Inflammatory macrophage (primary cell): ENCODE measurements at regions not wholly inside any gene's neighbourhood (a gene's known extent, or its start where the extent isn't known, plus 50 kb on each side); places are given as distances from the start of the nearest gene placed in this dataset.

Source experiments
- DNase-seq, 2 donors: peaks; one replicate each; pipeline ENCODE4 v3.0.0-alpha.2; 2020 to 2022

DNA sequence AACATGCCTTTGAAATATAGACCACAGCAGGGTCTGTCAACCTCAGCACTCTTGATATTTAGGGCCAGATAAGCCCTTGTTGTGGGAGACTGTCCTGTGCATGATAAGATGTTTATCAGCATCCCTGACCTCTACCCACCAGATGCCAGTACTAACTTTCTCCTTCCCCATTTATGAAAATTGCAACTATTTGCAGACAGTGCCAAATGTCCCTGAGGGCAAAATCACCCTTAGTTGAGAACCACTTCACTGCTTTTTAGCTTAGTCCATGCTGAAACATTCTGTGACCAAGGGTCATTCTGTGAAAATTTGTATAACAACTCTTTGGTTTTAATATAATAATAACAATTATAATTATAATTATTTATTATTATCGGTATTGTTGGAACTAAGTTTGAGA is 1032.4 kb downstream of the MCTP2 start:
- no peak for DNase-seq

DNA sequence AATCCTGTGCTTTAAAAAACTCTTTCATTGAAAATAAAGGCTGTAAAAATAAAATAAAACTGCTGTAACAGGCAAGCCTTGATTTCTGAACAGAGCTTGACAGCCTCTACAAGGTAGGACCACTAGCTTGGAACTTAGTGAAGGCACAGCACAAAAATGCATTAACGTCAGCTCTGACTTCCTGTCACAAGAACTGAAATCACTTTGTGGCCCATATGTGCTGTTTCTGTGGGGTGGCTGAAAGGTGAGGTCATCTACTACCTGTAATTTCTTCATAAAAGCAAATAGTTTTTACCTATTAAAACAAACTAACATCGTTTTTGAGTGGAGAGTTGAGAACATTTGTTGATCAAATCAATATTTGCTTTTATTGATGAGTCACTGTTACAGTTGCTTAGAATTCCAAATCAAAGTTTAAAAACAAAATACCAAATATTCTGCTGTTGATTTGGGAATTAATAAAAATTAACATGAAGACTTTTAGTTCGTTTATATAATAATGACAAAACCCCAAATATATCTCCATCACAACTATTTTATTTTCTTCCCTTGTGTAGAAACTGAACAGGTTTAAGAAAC is 1034.1 kb downstream of the MCTP2 start:
- no peak for DNase-seq

DNA sequence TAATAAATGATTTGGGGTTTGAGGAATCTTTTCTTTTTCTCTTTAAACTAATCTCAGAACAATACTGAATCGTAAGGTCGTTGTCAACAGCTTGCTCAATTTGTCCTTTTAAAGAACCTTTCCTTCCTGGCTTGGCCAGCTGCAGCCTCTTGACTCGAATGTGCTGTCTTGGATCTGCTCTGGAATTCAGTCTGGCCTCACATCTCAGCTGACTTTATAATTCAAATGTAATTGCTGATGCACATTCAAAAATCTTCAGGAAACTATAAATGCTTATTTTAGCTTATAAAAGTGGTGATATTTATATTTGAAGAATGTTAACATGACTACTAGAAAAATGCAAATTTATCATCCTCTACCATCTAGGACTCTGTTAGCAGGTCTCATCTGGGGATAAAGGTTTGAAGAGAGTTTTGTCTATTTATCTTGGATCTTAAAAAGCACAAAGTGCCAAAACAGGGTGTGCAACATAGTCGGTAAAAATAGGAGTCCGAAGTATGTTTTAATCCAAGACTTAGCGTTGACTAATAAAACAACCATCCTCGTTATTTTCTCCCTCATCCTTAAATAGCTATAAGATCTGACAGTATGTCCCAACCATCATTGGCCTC is 1035.2 kb downstream of the MCTP2 start:
- DNase-seq, result no peak

DNA sequence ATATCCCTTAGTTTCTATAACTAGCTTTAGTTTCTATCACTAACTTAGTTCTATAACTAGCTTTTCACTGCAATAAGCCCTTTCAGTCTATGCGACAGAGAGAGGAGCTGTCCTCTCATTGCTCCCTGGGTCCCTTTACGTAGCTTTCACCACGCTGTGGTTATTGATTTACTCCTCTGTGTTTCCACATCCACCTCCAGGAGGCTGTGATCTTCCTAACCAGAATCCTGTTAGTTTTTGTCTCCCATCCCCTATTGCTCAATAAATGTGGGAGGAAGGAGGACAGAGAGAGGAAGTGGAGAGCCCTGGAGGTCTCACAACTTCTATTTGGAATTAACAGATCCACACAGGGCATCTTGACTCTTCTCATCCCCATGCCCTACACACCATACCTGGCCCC is 1036.1 kb downstream of the MCTP2 start:
- no peak for DNase-seq

DNA sequence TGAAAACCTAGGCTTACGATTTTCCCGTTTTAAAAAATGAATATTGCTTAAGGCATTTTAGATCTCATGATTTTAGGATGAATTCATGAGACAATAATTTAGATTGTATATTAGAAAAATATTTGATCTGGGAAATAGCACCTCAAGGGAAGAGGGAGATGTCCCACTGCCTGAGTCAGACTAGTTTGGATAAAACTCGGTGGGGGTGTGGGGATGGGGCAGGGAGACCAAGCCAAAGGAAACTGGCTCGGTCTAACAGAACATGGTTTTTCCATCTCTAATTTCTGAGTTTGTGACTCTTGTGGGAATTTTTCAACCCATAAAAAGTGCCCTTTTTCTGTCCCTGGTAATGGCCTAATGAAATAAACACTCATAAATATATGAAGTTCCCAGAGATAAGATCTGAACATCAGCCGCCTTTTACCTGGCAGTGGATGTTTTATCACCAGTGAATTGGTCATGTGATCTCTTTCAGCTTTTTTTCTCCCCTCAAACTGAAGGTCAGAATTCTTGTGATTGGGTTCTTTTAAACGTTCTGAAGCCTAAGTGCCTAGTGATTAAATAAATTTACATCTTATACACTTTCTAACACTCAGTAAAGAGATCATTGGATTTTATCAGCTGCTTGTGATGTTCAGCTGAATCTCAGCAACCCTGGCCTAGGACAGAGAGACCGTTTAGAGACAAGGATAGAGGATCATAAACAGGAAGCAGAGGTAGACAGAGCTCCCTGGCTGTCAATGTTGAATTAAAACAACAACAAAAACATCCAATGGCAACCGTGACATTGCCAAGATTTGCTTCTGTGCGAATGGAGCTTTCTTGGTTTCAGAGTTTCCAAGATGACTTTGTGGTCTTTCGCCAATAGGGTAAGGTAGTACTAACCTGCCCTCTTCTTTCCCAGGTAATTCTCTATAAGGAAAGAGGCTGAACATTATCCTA is 1038.2 kb downstream of the MCTP2 start:
- DNase-seq, result no peak

DNA sequence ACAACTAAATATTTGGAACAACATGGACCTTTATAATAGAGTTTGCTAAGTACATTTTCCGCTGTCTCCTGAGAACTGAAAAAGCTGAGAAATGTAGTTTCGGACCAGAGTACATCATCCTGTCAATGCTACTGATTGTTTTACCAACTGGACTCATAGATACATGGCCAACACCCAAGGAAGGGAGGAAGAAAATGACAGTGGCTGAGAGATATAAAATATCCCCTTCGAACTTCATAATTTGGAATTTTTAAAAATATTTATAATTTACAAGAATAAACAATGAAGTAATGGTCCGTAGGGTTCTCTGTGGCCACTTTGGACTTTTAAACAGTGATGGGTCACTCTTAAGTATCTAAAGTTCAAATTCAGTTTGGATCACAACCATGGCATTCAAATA is 1042.7 kb downstream of the MCTP2 start:
- no peak for DNase-seq

DNA sequence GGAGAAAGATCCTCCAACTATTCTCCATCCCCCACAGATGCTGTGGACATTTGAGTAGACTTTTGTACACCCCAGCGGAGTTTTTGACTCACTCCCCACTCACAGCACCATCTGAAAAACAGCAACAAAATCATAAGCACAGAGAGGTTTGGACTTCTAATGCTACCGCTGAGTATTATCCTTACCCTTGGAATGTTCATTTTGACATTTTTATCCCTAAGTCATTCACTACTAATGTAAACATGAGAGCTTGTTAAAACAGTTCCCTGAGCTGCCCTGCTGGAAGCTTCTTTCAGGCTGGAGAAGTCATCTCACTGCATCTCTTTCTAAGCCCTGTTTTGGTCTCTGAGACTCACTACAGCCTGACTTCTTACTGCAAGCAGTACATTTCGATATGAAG is 1045.9 kb downstream of the MCTP2 start:
- no peak for DNase-seq

DNA sequence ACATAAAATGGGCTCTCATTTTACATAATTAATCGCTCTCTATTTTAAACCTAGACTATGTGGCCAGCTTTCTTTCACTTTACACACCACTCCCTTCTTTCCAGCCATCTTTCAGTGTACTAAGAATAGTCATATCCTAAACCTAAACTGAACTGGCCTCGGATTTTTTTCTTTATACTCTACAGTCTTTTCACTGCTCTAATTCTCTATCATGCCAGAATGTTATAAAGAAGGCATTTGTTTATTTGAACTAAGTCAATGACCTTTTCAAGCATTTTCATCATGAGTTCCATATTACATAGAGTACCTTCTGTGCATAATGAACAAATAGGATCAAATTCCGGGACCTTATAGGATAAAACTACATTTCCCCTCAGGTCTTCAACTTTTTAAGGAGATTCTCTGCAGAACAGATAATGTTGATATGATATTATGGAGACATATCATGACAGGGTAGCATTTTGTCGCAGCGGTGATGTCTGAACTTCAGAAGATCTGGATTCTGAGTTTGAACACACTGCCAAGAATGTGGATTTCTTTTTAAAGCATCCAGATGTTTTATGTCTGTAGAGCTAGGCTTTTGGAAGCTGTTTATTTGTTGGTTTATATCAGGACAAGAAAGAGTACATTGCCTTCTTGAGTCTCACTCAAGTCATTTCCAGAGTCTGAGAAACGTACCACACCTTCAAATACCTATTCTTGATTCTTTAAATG is 1047.3 kb downstream of the MCTP2 start:
- DNase-seq, result no peak

DNA sequence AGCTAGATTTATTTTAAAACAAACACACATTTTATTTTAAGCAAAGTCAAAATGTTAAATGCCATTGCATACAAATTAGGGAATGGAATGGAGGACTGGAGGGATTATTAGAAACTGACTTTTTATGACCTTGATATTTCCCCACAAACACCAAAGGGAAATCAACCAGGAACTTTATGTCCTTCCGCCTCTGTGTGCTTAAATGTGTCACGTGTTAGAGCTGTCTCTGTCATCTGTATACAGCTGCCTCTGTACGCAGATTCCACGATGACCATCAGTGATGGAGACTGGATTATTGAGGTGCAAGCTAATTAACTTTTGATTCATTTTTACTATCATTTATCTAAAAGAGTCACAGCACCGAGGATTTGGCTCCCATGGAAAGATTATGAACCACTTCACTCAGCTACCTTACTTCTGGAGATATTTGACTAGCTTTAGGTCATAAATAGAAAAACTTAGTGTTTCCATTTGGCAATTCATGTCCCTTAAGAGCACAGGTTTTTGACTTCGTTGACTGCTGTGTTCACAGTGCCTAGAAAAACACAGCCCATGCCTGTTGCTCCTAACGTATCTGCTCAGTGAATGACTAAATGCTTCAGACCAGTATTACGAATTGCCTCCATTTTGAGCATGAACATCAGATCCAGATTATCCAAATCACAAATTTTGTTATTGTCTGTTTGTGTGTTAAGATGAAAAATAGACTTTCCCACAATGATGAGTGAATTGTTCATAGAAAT is 1048.1 kb downstream of the MCTP2 start:
- DNase-seq, result no peak

DNA sequence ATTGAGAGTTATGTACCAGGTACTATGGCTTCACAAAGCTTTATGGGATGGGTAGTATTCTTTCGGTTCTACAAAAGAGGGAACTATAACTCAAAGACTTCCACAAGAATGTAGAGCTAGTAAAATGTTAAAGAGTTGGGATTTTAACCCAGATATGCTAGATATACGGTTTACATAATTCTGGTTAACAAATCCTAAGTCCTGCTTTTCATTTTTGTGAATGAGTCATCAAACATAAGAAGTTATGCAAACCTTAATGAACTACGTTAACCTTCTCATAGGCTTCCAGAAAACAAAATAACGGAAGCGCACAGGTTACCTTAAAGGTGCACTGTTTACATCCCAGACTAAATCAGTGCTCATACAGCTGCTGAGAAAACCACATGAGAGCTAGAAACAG is 1049.3 kb downstream of the MCTP2 start:
- DNase-seq, result no peak

DNA sequence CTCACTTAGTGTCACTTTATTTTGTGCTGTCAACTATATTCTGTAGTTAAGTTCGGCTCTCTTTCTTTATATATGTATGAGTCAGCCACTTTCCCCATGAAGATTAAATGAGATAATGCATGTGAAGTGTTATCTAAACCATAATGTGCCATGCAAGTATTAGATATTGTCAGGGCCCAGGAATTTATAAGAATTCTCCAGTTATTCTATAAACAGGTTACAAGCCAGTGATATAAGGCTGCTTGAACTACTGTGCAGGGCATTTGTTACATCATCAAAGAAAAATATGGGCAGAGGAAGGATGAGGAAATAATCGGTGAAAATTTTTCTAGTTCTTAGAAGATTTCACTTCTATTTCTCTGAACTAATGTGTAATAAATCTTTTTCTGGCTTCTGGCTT is 1049.0 kb upstream of the NR2F2 start:
- DNase-seq, result no peak

DNA sequence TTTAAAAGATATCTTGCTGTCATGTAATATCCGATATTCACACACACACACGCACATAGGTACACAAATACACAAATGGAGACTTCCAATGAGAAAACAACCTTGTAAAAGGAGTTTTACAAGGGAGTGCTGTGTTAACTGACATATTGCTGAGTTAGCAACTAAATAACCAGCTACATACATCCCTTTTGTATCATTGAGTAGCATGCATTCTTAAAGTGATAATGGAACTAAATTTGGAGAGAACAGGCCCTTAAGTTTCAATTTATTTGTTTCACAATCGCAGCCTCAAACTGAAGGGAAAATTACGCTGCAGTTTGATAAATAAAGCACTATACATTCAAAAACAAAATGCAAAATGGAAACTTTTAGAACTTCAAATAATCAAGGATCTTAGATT is 1046.0 kb upstream of the NR2F2 start:
- DNase-seq, result no peak

DNA sequence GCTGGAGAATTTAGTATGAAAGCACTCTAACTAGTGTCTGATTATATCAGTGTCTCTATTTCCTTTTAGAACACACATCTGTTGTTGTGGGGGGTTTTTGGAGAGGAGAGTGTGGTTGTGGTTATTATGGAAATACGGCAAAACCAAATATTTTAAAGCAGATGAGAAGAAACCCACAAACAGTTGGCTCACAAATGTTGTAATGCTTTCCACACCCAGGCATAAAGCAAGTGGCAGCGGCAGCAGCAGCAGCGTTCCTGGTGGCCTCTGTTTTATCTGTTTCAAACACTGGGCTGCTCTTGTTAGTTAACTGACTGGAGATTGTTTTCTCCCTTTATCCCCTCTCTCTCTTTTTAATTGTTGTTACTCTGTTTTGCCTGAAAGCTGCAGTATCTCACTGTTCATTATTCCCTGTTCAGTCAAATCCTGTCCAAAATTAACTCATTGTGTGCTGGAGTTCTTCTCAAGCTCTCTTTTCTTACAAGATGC is 1045.5 kb upstream of the NR2F2 start:
- no peak for DNase-seq

DNA sequence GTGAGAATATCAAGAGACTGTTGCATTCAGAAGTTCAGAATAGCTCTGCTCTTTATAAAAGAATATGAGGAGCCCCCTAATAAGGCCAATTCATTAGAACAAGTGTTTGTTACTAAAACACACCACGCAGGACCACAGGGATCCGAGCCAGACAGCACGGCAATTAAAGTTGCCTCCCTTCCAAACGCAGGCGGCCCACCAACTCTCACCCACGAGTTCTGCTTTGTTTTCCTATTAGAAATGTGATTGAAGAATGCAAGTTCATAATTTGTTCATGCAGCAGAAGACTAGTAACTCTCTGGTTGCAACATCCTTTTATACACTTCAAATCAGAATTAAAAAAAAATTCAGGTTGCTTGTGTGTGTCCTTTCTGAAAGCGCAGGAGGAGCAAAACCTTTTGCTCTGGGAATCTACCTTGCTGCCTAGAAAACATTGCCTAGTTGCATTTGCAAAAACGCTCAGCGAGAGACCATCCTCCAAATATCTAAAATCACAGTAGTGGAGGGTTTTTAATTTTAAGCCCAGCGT is 1044.1 kb upstream of the NR2F2 start:
- no peak for DNase-seq

DNA sequence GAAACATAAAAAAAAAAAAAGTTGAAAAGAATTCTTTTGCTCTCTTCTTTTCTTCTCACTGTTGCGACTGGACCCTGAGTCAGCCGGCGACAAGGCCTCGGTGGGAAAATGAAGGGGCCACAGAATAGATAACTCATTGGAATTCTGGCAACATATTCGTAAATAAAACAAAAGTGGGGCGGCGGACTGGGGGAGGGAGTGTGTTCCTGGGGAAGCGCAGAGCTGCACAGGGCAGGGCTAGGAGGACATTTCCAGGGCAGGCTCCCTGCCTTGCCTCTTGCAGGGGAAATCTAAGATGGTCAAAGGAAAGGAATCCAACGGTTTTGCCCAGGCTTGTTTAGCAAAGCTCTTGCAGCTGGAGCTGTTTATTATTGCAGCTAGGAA is 1042.8 kb upstream of the NR2F2 start:
- no peak for DNase-seq

DNA sequence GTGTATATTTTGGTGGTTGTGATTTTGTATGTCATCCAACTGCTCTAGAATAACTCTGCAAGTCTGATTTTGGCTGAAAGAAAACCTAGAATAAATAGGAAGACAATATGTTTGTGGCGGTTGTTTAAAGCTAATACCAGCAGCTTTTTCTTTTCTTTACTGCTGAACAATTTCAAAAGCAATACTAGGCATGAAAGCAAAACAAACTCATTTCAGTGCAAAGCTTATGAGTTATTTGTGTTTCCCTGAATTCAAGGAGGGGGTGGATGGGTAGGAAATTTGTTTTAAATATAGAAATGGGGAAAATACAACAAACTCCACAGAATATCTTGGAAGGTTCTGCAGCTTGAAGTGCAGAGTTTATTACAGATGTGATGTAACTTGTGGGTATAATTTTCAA is 1041.9 kb upstream of the NR2F2 start:
- no peak for DNase-seq

DNA sequence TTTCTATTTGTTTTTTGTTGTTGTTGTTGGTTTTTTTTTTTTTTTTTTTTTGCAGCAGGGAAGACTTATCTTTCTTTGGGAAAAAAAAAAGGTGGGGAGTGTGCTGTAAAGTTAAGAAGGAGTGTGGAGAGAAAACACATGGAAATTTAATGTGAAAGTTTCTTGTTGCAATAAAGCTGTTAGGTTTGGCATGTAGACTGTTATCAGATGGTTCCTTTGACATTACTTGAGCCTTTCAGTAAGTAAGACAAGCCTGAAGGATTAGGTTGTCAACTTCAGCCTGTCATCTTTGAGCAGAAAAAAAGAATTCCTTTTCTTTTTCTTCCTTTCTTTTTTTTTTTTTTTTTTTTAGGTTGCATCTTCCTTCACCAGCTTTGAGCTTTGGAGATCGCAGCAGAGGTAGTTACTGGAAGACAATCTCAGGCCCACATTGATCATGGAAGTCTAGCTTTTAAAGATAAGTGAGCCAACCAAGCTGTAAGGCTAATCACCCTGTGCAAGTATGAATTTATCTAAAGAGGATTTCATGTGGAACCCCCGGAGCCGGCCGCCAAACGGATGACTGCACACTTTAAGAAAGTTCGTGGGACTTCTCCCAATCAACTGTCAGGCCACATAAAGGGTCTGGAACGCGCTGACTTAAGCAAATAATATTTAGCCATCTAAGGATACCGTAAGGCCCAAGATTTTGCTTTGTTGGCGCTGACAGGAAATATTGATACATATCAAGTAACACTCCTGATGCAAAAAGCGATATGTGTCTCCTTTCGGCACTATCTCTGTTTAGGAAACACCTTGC is 1040.1 kb upstream of the NR2F2 start:
- no peak for DNase-seq

DNA sequence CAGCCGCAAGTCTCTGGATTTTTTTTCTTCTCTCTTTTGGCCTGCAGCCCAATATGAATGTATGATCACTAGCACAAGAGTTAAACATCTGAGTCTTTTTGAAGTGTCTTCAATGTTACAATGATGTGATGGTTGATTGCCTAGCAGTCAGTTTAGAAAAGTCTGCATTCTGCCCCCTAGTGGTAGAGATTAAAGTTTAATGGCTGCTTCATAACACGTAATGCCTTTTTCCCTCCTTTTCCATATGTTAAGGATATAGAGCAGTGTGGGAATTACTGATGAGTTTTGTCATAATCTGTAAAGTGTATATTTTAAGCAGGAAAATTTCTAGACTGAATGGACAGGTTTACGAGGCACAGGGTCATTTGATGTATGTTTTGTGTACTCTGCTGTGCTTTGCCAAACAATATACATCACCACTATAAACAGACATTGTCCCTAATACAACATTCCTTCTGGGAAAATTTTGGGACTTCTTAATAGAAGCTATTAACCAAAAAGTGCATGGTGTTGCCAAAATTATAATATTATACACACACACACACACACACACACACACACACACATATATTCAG is 1038.5 kb upstream of the NR2F2 start:
- peak; percentile 36 to 55 for DNase-seq

DNA sequence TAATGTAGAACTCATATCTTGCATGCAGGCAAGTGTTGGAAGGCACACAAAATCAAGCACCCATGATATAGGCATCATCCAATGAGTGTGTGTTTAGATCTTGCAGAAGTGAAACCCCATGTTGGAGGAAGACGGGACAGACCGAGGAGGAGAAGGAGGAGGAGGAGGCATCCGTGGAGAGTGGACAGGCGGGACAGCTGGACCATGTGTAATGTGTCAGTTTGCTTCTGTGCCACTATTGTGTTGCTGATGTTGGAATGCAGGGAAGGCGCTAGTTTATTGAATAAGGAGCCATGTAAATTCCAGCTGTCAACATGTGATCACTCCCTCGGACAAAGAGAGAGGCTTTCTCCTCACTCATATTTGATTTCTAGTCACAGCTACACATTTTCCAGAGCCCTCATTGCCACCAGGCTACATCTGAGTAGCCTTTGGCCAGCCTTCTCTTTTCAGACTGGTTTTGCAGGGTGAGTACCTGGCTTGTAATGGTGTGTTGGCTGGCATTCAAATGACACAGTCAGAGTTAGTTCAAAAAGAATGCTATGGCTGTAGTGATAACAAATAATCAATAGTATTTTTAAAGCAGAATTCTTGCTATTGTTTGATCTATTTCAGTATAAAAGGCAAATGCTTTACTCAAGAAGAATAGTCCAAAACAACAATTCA is 1037.6 kb upstream of the NR2F2 start:
- no peak for DNase-seq

DNA sequence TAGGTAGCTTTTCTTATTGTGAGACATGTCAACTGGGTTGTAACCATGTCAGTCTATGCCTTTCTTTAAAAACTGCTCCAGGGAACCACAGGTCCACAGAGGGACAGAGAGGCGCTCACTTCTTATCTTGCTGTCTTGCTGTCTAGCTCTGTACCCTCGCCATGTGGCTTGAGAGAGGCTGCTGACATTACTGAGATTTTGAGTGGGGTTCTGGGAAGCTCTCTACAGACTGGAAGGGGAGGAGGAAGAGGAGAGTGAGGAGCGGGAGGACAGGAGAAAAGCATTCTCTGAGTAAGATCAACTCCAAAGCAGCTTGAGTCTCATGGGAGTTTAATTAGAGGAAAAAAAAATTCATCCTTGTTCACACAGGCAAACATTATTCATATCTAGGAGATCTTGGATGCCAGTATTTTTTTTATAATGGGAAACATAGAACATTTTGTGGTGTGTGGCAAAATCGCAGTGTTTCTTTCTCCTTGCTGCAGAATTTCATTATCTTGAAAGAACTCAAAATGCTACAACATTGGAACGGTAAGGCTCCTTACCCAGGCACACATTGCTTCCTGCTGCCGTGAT is 1037.0 kb upstream of the NR2F2 start:
- DNase-seq, result no peak
